Activated CD4-positive, alpha-beta memory T cell treated with anti-CD3 and anti-CD28 coated beads for 36 hours (primary cell): ENCODE measurements at regions not wholly inside any gene's neighbourhood (a gene's known extent, or its start where the extent isn't known, plus 50 kb on each side); places are given as distances from the start of the nearest gene placed in this dataset.
"Not testable (repeated sequence)": the region's sequence is repeated elsewhere in the genome, so short reads cannot be mapped to it uniquely, and the experiment has no call there.

ENCODE experiments used
- CTCF ChIA-PET: fragments of 350-600 bp; sonication (Branson Sonifier 250); formaldehyde crosslinking; loops from one replicate; lab custom pipeline; 2021; ENCODE audit warnings: antibody characterized with exemption, inconsistent platforms; lab: Charles Lee
- POLR2A ChIA-PET: fragments of 350-600 bp; sonication (Branson Sonifier 250); formaldehyde crosslinking; loops from one replicate; lab custom pipeline; 2021; ENCODE audit warnings: antibody characterized with exemption; lab: Charles Lee
- DNase-seq: peaks from one replicate; pipeline ENCODE4 v3.0.0-alpha.2; 2020
- H3K27ac Mint-ChIP-seq: one replicate; pipeline ENCODE4 v1.8.0; 2021; ENCODE audit warnings: mixed read lengths
- H3K27me3 Mint-ChIP-seq: one replicate; pipeline ENCODE4 v1.8.0; 2021; ENCODE audit warnings: mixed read lengths
- H3K36me3 Mint-ChIP-seq: one replicate; pipeline ENCODE4 v1.8.0; 2021; ENCODE audit warnings: mixed read lengths
- H3K4me1 Mint-ChIP-seq: one replicate; pipeline ENCODE4 v1.8.0; 2021; ENCODE audit warnings: low read depth, mixed read lengths
- H3K4me3 Mint-ChIP-seq: one replicate; pipeline ENCODE4 v1.8.0; 2021; ENCODE audit warnings: mild to moderate bottlenecking, mixed read lengths
- H3K9me3 Mint-ChIP-seq: one replicate; pipeline ENCODE4 v1.8.0; 2021; ENCODE audit warnings: mixed read lengths
- intact Hi-C: fragments of 100-400 bp; cut with micrococcal nuclease; formaldehyde crosslinking; loops from one replicate; pipeline ENCODE4 v1.15.1; 2023

GRCh38 chr4:98828801-98829200 lies 100.1 kb downstream of the EIF4E start:
- ChIA-PET POLR2A (no interaction called here), CTCF (no interaction called here)
- H3K9me3 Mint-ChIP-seq, result no peaks in the 10 kb centered on the region
- no peaks in the 10 kb centered on the region for H3K36me3 Mint-ChIP-seq
- no peak overlapping the region for H3K27ac Mint-ChIP-seq
- peak; percentile 42 for DNase-seq
- no peak overlapping the region for H3K4me3 Mint-ChIP-seq
- H3K27me3 Mint-ChIP-seq, result no peaks in the 10 kb centered on the region
- H3K4me1 Mint-ChIP-seq, result peaks cover 5% of the 10 kb centered on the region
- intact Hi-C loops, result loop anchor here (2.0 kb wide), 2 partner anchors 362 to 678 kb away; no protein-coding TSS in a partner anchor

GRCh38 chr4:98827661-98828060 lies 101.3 kb downstream of the EIF4E start:
- Mint-ChIP-seq H3K4me3 (no peak overlapping the region), H3K27me3 (no peaks in the 10 kb centered on the region), H3K36me3 (no peaks in the 10 kb centered on the region), H3K4me1 (peaks cover 3% of the 10 kb centered on the region), H3K9me3 (no peaks in the 10 kb centered on the region), H3K27ac (no peak overlapping the region)
- ChIA-PET CTCF (no interaction called here), POLR2A (no interaction called here)
- DNase-seq, result no peak
- intact Hi-C loops, result loop anchor here (2.0 kb wide), 2 partner anchors 361 to 677 kb away; no protein-coding TSS in a partner anchor

GRCh38 chr4:98822144-98822543 lies 106.8 kb downstream of the EIF4E start:
- H3K9me3 Mint-ChIP-seq, result no peaks in the 10 kb centered on the region
- no peak overlapping the region for H3K4me3 Mint-ChIP-seq
- H3K27me3 Mint-ChIP-seq, result no peaks in the 10 kb centered on the region
- H3K4me1 Mint-ChIP-seq, result peaks cover 5% of the 10 kb centered on the region
- H3K36me3 Mint-ChIP-seq, result peaks cover 1% of the 10 kb centered on the region
- no peak overlapping the region for H3K27ac Mint-ChIP-seq
- intact Hi-C loops, result no loop called here
- POLR2A ChIA-PET, result interaction anchor here (0.6 to 0.7 kb wide), 2 partner anchors 9 to 472 kb away, joined by 3 read pairs; no protein-coding TSS in a partner anchor
- CTCF ChIA-PET, result no interaction called here
- no peak for DNase-seq

- CTCF ChIA-PET, H3K4me1 Mint-ChIP-seq, intact Hi-C loops: not testable (repeated sequence)
Measured at GRCh38 chr4:98818116-98818515, 110.8 kb downstream of the EIF4E start.

GRCh38 chr4:98816816-98817215 lies 112.1 kb downstream of the EIF4E start:
- Mint-ChIP-seq H3K36me3 (peaks cover 1% of the 10 kb centered on the region), H3K4me3 (no peak overlapping the region), H3K27me3 (no peaks in the 10 kb centered on the region), H3K4me1 (peaks cover 5% of the 10 kb centered on the region), H3K27ac (no peak overlapping the region), H3K9me3 (peaks cover 8% of the 10 kb centered on the region)
- CTCF ChIA-PET, result no interaction called here
- POLR2A ChIA-PET, result no interaction called here
- intact Hi-C loops, result no loop called here
- no peak for DNase-seq

More at GRCh38 chr4:98818116-98818515, 110.8 kb downstream of the EIF4E start:
- H3K36me3 Mint-ChIP-seq, DNase-seq, H3K27me3 Mint-ChIP-seq, H3K27ac Mint-ChIP-seq, H3K9me3 Mint-ChIP-seq, H3K4me3 Mint-ChIP-seq: not testable (repeated sequence)
- POLR2A ChIA-PET, result interaction anchor here (0.6 kb wide), 1 partner anchor 80 kb away, joined by 3 read pairs; no protein-coding TSS in a partner anchor

- Mint-ChIP-seq H3K4me1 (peaks cover 3% of the 10 kb centered on the region), H3K27ac (no peak overlapping the region), H3K36me3 (peaks cover 1% of the 10 kb centered on the region), H3K27me3 (no peaks in the 10 kb centered on the region), H3K9me3 (peaks cover 8% of the 10 kb centered on the region), H3K4me3 (no peak overlapping the region)
- intact Hi-C loops, result no loop called here
- ChIA-PET POLR2A (no interaction called here), CTCF (no interaction called here)
- DNase-seq, result no peak
Measured at GRCh38 chr4:98816386-98816785, 112.5 kb downstream of the EIF4E start.

- ChIA-PET POLR2A (no interaction called here), CTCF (no interaction called here)
- H3K4me3 Mint-ChIP-seq, result no peak overlapping the region
- no peak overlapping the region for H3K27ac Mint-ChIP-seq
- DNase-seq, result no peak
- no peaks in the 10 kb centered on the region for H3K36me3 Mint-ChIP-seq
- H3K9me3 Mint-ChIP-seq, result peaks cover 3% of the 10 kb centered on the region
- intact Hi-C loops, result no loop called here
- peaks cover 9% of the 10 kb centered on the region for H3K4me1 Mint-ChIP-seq
- no peaks in the 10 kb centered on the region for H3K27me3 Mint-ChIP-seq
Measured at GRCh38 chr4:98804403-98804802, 124.5 kb downstream of the EIF4E start.

- Mint-ChIP-seq H3K9me3 (peaks cover 3% of the 10 kb centered on the region), H3K27me3 (no peaks in the 10 kb centered on the region), H3K36me3 (no peaks in the 10 kb centered on the region), H3K27ac (no peak overlapping the region), H3K4me1 (peaks cover 9% of the 10 kb centered on the region), H3K4me3 (no peak overlapping the region)
- no peak for DNase-seq
- ChIA-PET CTCF (interaction anchor here (0.6 to 1.2 kb wide), 2 partner anchors 336 to 422 kb away, joined by 3 read pairs; no protein-coding TSS in a partner anchor), POLR2A (no interaction called here)
- intact Hi-C loops, result no loop called here
Measured at GRCh38 chr4:98803251-98803650, 125.7 kb downstream of the EIF4E start.

- intact Hi-C loops, result no loop called here
- peaks cover 3% of the 10 kb centered on the region for H3K9me3 Mint-ChIP-seq
- H3K36me3 Mint-ChIP-seq, result no peaks in the 10 kb centered on the region
- peaks cover 9% of the 10 kb centered on the region for H3K4me1 Mint-ChIP-seq
- no peak overlapping the region for H3K27ac Mint-ChIP-seq
- CTCF ChIA-PET, result interaction anchor here (0.6 to 1.2 kb wide), 2 partner anchors 335 to 422 kb away, joined by 3 read pairs; no protein-coding TSS in a partner anchor
- POLR2A ChIA-PET, result no interaction called here
- DNase-seq, result no peak
- H3K4me3 Mint-ChIP-seq, result no peak overlapping the region
- H3K27me3 Mint-ChIP-seq, result no peaks in the 10 kb centered on the region
Measured at GRCh38 chr4:98802770-98803198, 126.1 kb downstream of the EIF4E start.

- H3K36me3 Mint-ChIP-seq, result no peaks in the 10 kb centered on the region
- DNase-seq, result no peak
- H3K9me3 Mint-ChIP-seq, result peaks cover 3% of the 10 kb centered on the region
- no peak overlapping the region for H3K4me3 Mint-ChIP-seq
- intact Hi-C loops, result no loop called here
- ChIA-PET CTCF (no interaction called here), POLR2A (interaction anchor here (0.7 kb wide), 1 partner anchor 51 kb away, joined by 3 read pairs; no protein-coding TSS in a partner anchor)
- H3K4me1 Mint-ChIP-seq, result peaks cover 9% of the 10 kb centered on the region
- H3K27ac Mint-ChIP-seq, result no peak overlapping the region
- H3K27me3 Mint-ChIP-seq, result no peaks in the 10 kb centered on the region
Measured at GRCh38 chr4:98801259-98801725, 127.6 kb downstream of the EIF4E start.

- intact Hi-C loops, result no loop called here
- DNase-seq, result no peak
- ChIA-PET CTCF (no interaction called here), POLR2A (no interaction called here)
- Mint-ChIP-seq H3K27me3 (no peaks in the 10 kb centered on the region), H3K4me3 (no peak overlapping the region), H3K27ac (no peak overlapping the region), H3K36me3 (no peaks in the 10 kb centered on the region), H3K9me3 (no peaks in the 10 kb centered on the region), H3K4me1 (peaks cover 18% of the 10 kb centered on the region)
Measured at GRCh38 chr4:98796991-98797390, 131.9 kb downstream of the EIF4E start.

GRCh38 chr4:98794565-98795205 lies 134.2 kb downstream of the EIF4E start:
- H3K9me3 Mint-ChIP-seq, result no peaks in the 10 kb centered on the region
- H3K27ac Mint-ChIP-seq, result no peak overlapping the region
- no peaks in the 10 kb centered on the region for H3K27me3 Mint-ChIP-seq
- intact Hi-C loops, result loop anchor here (1.0 to 5.0 kb wide), 4 partner anchors 131 to 312 kb away; no protein-coding TSS in a partner anchor
- H3K4me1 Mint-ChIP-seq, result peaks cover 18% of the 10 kb centered on the region
- ChIA-PET CTCF (interaction anchor here (1.0 kb wide), 1 partner anchor 327 kb away, joined by 4 read pairs; no protein-coding TSS in a partner anchor), POLR2A (no interaction called here)
- no peaks in the 10 kb centered on the region for H3K36me3 Mint-ChIP-seq
- H3K4me3 Mint-ChIP-seq, result no peak overlapping the region
- DNase-seq, result peak; percentile 73
